ENCODE measurements at regions not wholly inside any gene's neighbourhood (a gene's known extent, or its start where the extent isn't known, plus 50 kb on each side); places are given as distances from the start of the nearest gene placed in this dataset.

- no peak for DNase-seq (ENCODE audit: low spot score)
Measured at GRCh38 chrX:65034292-65034667, 58.0 kb upstream of the ZC4H2 start.
